Upper lobe of right lung (tissue), 1 donor: ENCODE measurements at regions not wholly inside any gene's neighbourhood (a gene's known extent, or its start where the extent isn't known, plus 50 kb on each side); places are given as distances from the start of the nearest gene placed in this dataset.

Experiments used
- ATAC-seq: fragments of 200-7000 bp; cut with Tn5 transposase; one replicate; pipeline ENCODE4 v1.9.1; 2020; ENCODE audit warnings: mild to moderate bottlenecking, moderate library complexity
- DNase-seq: peaks from one replicate; pipeline ENCODE4 v3.0.0-alpha.2; 2020
- H3K27ac ChIP-seq: fragments of 200-600 bp; one replicate; pipeline ENCODE4 v1.8.0; 2022
- H3K27me3 ChIP-seq: fragments of 200-600 bp; one replicate; pipeline ENCODE4 v1.8.0; 2022; ENCODE audit warnings: mild to moderate bottlenecking
- H3K36me3 ChIP-seq: fragments of 200-600 bp; one replicate; pipeline ENCODE4 v1.8.0; 2022
- H3K4me1 ChIP-seq: fragments of 200-600 bp; one replicate; pipeline ENCODE4 v1.8.0; 2022
- H3K4me3 ChIP-seq: fragments of 200-600 bp; one replicate; pipeline ENCODE4 v1.8.0; 2022; ENCODE audit warnings: mild to moderate bottlenecking
- H3K9me3 ChIP-seq: fragments of 200-600 bp; one replicate; pipeline ENCODE4 v1.8.0; 2022
- CTCF ChIP-seq: fragments of 200-600 bp; IDR thresholded peaks from one replicate; pipeline ENCODE4 v1.8.0; 2022; ENCODE audit warnings: antibody characterized with exemption
- intact Hi-C: fragments of 100-400 bp; cut with DNase I; formaldehyde crosslinking; loops from one replicate; pipeline ENCODE4 v1.11.0; 2022
- donor health status: DM: no; HTN: yes; CAD: no; lungs with severe emphysema.

- no peak for TF ChIP-seq CTCF
- H3K36me3 ChIP-seq, result no peaks in the 10 kb centered on the region
- intact Hi-C loops, result no loop called here
These were observed 165.7 kb downstream of the OR13H1 start for GRCh38 chrX:131709553-131709952.

GRCh38 chrX:131711478-131711867 is 167.6 kb downstream of the OR13H1 start:
- H3K9me3 ChIP-seq, result no peaks in the 10 kb centered on the region
- no peaks in the 10 kb centered on the region for H3K4me1 ChIP-seq
- H3K27me3 ChIP-seq, result no peaks in the 10 kb centered on the region
- no peak overlapping the region for H3K27ac ChIP-seq
- DNase-seq (no peak), ATAC-seq (no peak)
- H3K36me3 ChIP-seq, result no peaks in the 10 kb centered on the region
- intact Hi-C loops, result no loop called here
- no peak overlapping the region for H3K4me3 ChIP-seq
- TF ChIP-seq CTCF, result no peak

More at GRCh38 chrX:131709553-131709952, 165.7 kb downstream of the OR13H1 start:
- DNase-seq (no peak), ATAC-seq (no peak)
- Histone ChIP-seq H3K27me3 (no peaks in the 10 kb centered on the region), H3K4me1 (no peaks in the 10 kb centered on the region), H3K9me3 (no peaks in the 10 kb centered on the region), H3K4me3 (no peak overlapping the region), H3K27ac (no peak overlapping the region)

- no peak overlapping the region for H3K27ac ChIP-seq
- H3K4me3 ChIP-seq, result no peak overlapping the region
- H3K27me3 ChIP-seq, result no peaks in the 10 kb centered on the region
- ATAC-seq (no peak), DNase-seq (no peak)
- TF ChIP-seq CTCF, result no peak
- H3K9me3 ChIP-seq, result no peaks in the 10 kb centered on the region
- H3K36me3 ChIP-seq, result no peaks in the 10 kb centered on the region
- no peaks in the 10 kb centered on the region for H3K4me1 ChIP-seq
- intact Hi-C loops, result no loop called here
These were observed 179.8 kb downstream of the OR13H1 start for GRCh38 chrX:131723646-131724045.

GRCh38 chrX:131724292-131724691 is 180.4 kb downstream of the OR13H1 start:
- ATAC-seq, result no peak
- Histone ChIP-seq H3K9me3 (no peaks in the 10 kb centered on the region), H3K27ac (no peak overlapping the region), H3K4me1 (no peaks in the 10 kb centered on the region), H3K4me3 (no peak overlapping the region), H3K36me3 (no peaks in the 10 kb centered on the region), H3K27me3 (no peaks in the 10 kb centered on the region)
- intact Hi-C loops, result no loop called here
- DNase-seq, result no peak
- no peak for TF ChIP-seq CTCF

GRCh38 chrX:131725001-131725654 is 181.3 kb downstream of the OR13H1 start:
- intact Hi-C loops, result no loop called here
- ATAC-seq (no peak), DNase-seq (no peak)
- Histone ChIP-seq H3K36me3 (no peaks in the 10 kb centered on the region), H3K27me3 (no peaks in the 10 kb centered on the region), H3K4me1 (no peaks in the 10 kb centered on the region), H3K9me3 (no peaks in the 10 kb centered on the region), H3K27ac (no peak overlapping the region), H3K4me3 (no peak overlapping the region)
- no peak for TF ChIP-seq CTCF

- ATAC-seq (no peak), DNase-seq (no peak)
- Histone ChIP-seq H3K4me1 (no peaks in the 10 kb centered on the region), H3K27ac (no peak overlapping the region), H3K9me3 (no peaks in the 10 kb centered on the region), H3K27me3 (no peaks in the 10 kb centered on the region), H3K4me3 (no peak overlapping the region), H3K36me3 (no peaks in the 10 kb centered on the region)
- TF ChIP-seq CTCF, result no peak
- intact Hi-C loops, result no loop called here
These were observed 183.9 kb downstream of the OR13H1 start for GRCh38 chrX:131727778-131728177.
